Heart right ventricle (tissue), 16 donors: ENCODE measurements at regions not wholly inside any gene's neighbourhood (a gene's known extent, or its start where the extent isn't known, plus 50 kb on each side); places are given as distances from the start of the nearest gene placed in this dataset.
"Not testable (repeated sequence)": the region's sequence is repeated elsewhere in the genome, so short reads cannot be mapped to it uniquely, and the experiment has no call there.

ENCODE experiments used
- ATAC-seq, 8 donors: fragments of 200-7000 bp; cut with Tn5 transposase; one replicate each; pipeline ENCODE4 v1.9.1; 2020; ENCODE audit warnings: mild to moderate bottlenecking in 8 of 8, moderate library complexity in 8 of 8, moderate number of reproducible peaks in 1 of 8
- DNase-seq, 2 donors: peaks; one replicate each; pipeline ENCODE4 v3.0.0-alpha.2; 2020
- H3K27ac ChIP-seq, 10 donors: fragments of 200-600 bp; sonication (generic) in 2 of 10; one replicate each; pipeline versions ENCODE4 v1.5.0 to v1.8.0; 2020 to 2022; ENCODE audit warnings: mild to moderate bottlenecking in 3 of 10
- H3K27me3 ChIP-seq, 7 donors: fragments of 200-600 bp; one replicate each; pipeline ENCODE4 v1.8.0; 2021 to 2022; ENCODE audit warnings: mild to moderate bottlenecking in 2 of 7
- H3K36me3 ChIP-seq, 9 donors: fragments of 200-600 bp; sonication (generic) in 1 of 9; one replicate each; pipeline versions ENCODE4 v1.5.0 to v1.8.0; 2020 to 2022; ENCODE audit warnings: mild to moderate bottlenecking in 2 of 9
- H3K4me1 ChIP-seq, 9 donors: fragments of 200-600 bp; sonication (generic) in 1 of 9; one replicate each; pipeline versions ENCODE4 v1.5.0 to v1.8.0; 2020 to 2022; ENCODE audit warnings: mild to moderate bottlenecking in 4 of 9
- H3K4me3 ChIP-seq, 10 donors: fragments of 200-600 bp; sonication (generic) in 2 of 10; one replicate each; pipeline versions ENCODE4 v1.5.0 to v1.8.0; 2020 to 2022; ENCODE audit warnings: mild to moderate bottlenecking in 7 of 10, moderate library complexity in 2 of 10
- H3K9me3 ChIP-seq, 11 donors: fragments of 200-600 bp in 10 of 11; sonication (generic) in 2 of 11; one replicate each; pipeline versions ENCODE4 v1.5.0 to v1.8.0; 2013 to 2022; ENCODE audit warnings: mild to moderate bottlenecking in 2 of 11, control low read depth in 1 of 11, moderate library complexity in 1 of 11
- CTCF ChIP-seq, 9 donors: fragments of 200-600 bp; sonication (generic) in 2 of 9; IDR thresholded peaks; one replicate each; pipeline versions ENCODE4 v1.5.0 to v1.8.0; 2021 to 2022; ENCODE audit warnings: antibody characterized with exemption in 9 of 9, mild to moderate bottlenecking in 5 of 9, moderate library complexity in 1 of 9
- WGBS, 2 donors: extraction: QIAGEN DNeasy Blood & Tissue Kit; methylation state at CpG; one replicate each; pipeline ENCODE4 v1.1.7; 2013; ENCODE audit warnings: inconsistent platforms in 1 of 2; 5-methylcytosine and 5-hydroxymethylcytosine counted together
- intact Hi-C, 10 donors: fragments of 100-400 bp; cut with DNase I; formaldehyde crosslinking; loops; one replicate each; pipeline versions ENCODE4 v1.11.1 to v1.14.2; 2022
- donor health status: Arrhythmogenic right ventricular cardiomyopathy.
- donor health status: ischemic (EF 13 %, LVEDD 7.1; RV severe dilation, severe dysfunction).
- donor health status: healthy with polysubstance abuse.
- donor health status: DM: no; HTN: yes; CAD: no.
- donor health status: DM: no; HTN: no; CAD: no.
- donor health status: ischemic (EF 25% LVEDD 6.9; RV normal size, moderate dysfunction).
- donor health status: ischemic (EF 25% LVEDD 5.7; RV mildly dilated, moderate dysfunction).
- donor health status: healthy.
- donor health status: DM: yes; HTN: yes; CAD: no.
- donor health status: Ischemic cardiomyopathy.
- donor health status: ischemic (EF 35%, LVEDD 5.7; RV mildly dilated, moderate dysfunction).
- donor health status: nonischemic (EF 11% LVEDD 7.7; RV severe dilation, severe dysfunction).
- donor health status: DM: yes; HTN: yes; CAD: no.
- donor health status: PGD.
- donor health status: ischemic (EF 29% LVEDD 5.4; RV normal size, mild dysfunction).
- donor health status: nonischemic (EF 23%, LVEDD 6.1; RV moderate dilation, normal function).

- 59 to 66% methylated on average over 8 of the region's 8 CpGs for WGBS, 2 donors
These were observed 144.5 kb upstream of the SMYD2 start for GRCh38 chr1:214136324-214136919.

GRCh38 chr1:214141486-214141885 lies 139.5 kb upstream of the SMYD2 start:
- Histone ChIP-seq H3K36me3 (no peaks in the 10 kb centered on the region), H3K27me3 (peaks cover 0 to 27% (median 0%) of the 10 kb centered on the region in 7 donors)
- ATAC-seq = no peak

More at GRCh38 chr1:214136324-214136919, 144.5 kb upstream of the SMYD2 start:
- Histone ChIP-seq H3K9me3 (no peaks in the 10 kb centered on the region), H3K4me3 (no peak overlapping the region), H3K27me3 (peaks cover 0 to 20% (median 0%) of the 10 kb centered on the region in 7 donors), H3K27ac (no peak overlapping the region), H3K36me3 (no peaks in the 10 kb centered on the region), H3K4me1 (no peaks in the 10 kb centered on the region)
- no peak for DNase-seq
- ATAC-seq = no peak
- TF ChIP-seq CTCF (IDR thresholded peaks at IDR 0.05) = no peak
- intact Hi-C loops = no loop called here

DNA sequence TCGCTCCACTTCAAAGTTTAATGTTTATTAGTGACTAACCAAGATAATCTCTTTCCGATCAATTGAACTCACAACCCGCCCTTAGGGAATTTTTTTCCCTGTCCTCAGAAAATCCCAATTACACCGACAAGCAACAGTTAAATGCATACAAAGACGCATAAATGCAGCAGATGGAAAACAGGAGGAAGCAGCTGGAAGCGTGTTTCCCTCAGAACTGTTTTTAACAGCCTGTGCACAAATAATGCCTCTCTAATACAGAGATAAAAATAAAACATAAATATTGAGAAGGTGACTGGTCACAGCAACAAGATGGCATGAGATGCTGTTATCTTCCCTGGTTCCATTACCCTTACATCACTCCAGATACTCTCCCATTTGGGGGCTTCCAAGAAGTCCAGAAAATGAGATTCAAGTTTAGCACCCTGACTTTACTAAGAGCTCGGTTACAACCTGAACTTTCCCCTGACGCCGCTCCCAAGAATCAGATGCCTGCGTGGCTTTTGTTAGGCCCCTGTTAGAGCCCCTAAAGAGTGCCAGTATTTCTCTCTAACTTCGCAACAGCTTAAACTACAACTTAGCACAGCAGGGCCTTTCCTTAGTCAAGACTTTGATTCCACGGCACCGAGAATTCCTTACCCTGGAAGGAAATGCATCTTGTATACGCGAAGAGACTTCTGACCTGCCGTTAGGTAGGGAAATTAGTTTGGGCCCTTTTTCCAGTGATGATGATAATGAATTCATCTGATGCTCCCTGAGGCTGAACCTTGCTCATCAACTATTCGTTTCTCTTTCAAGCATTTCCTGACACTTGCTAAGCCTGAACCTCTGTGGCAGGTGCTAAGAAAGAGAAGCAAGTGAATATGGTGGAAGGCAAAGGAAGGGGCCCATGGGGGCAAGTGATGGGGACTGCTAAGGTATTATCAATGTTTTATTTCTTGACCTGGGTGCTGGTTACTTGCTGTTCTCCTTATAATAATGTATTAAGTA lies 137.7 kb upstream of the SMYD2 start:
- no peaks in the 10 kb centered on the region for H3K9me3 ChIP-seq
- H3K4me3 ChIP-seq = no peak overlapping the region

More at GRCh38 chr1:214141486-214141885, 139.5 kb upstream of the SMYD2 start:
- no peak for TF ChIP-seq CTCF (IDR thresholded peaks at IDR 0.05)
- Histone ChIP-seq H3K27ac (no peak overlapping the region), H3K4me3 (no peak overlapping the region), H3K9me3 (no peaks in the 10 kb centered on the region), H3K4me1 (no peaks in the 10 kb centered on the region)
- intact Hi-C loops = no loop called here
- no peak for DNase-seq
- WGBS, 2 donors = 94% methylated on average over 4 of the region's 4 CpGs

GRCh38 chr1:214144521-214144920 lies 136.4 kb upstream of the SMYD2 start:
- H3K27ac ChIP-seq, H3K4me1 ChIP-seq, DNase-seq, intact Hi-C loops, H3K36me3 ChIP-seq, H3K4me3 ChIP-seq, ATAC-seq, H3K9me3 ChIP-seq: not testable (repeated sequence)
- H3K27me3 ChIP-seq = peaks cover 0 to 23% (median 3%) of the 10 kb centered on the region in 7 donors
- 91 to 94% methylated on average over 2 of the region's 2 CpGs for WGBS, 2 donors

More for the DNA sequence above, 137.7 kb upstream of the SMYD2 start:
- WGBS, 2 donors = 59 to 67% methylated on average over 17 of the region's 17 CpGs
- Histone ChIP-seq H3K36me3 (no peaks in the 10 kb centered on the region), H3K27ac (no peak overlapping the region), H3K27me3 (peaks cover 0 to 24% (median 0%) of the 10 kb centered on the region in 7 donors), H3K4me1 (no peaks in the 10 kb centered on the region)
- ATAC-seq = no peak
- TF ChIP-seq CTCF (IDR thresholded peaks at IDR 0.05) = no peak
- intact Hi-C loops = no loop called here
- no peak for DNase-seq
